SK-N-SH (cell line): ENCODE measurements at regions not wholly inside any gene's neighbourhood (a gene's known extent, or its start where the extent isn't known, plus 50 kb on each side); places are given as distances from the start of the nearest gene placed in this dataset.

Source experiments
- CTCF ChIA-PET: fragments of 300-600, 350-600 bp; formaldehyde crosslinking; extraction: SDS; loops from one replicate; lab custom pipeline; 2021; lab: Yijun Ruan, JAX
- POLR2A ChIA-PET: fragments of 350-600 bp; sonication (Branson Sonifier 250); formaldehyde crosslinking; extraction: SDS; loops from one replicate; lab custom pipeline; 2020; ENCODE audit warnings: antibody characterized with exemption, inconsistent platforms; lab: Yijun Ruan, JAX
- DNase-seq: peaks from one replicate; pipeline ENCODE4 v3.0.0; 2012
- H2AFZ ChIP-seq: fragments of 200-600 bp; sonication (generic); 2 replicates; pipeline ENCODE4 v1.8.1; 2016; ENCODE audit warnings: antibody characterized with exemption, mild to moderate bottlenecking, low read depth
- H3F3A ChIP-seq: fragments of 200-600 bp; sonication (generic); replicated peaks from 2 replicates; pipeline ENCODE3; 2016; ENCODE audit warnings: antibody characterized with exemption, mild to moderate bottlenecking; ENCODE audit not compliant: insufficient read depth
- H3K27ac ChIP-seq, 2 experiments: fragments of 200-500 bp in 1 of 2; fragments of 200-600 bp in 1 of 2; sonication (Bioruptor generic) in 1 of 2; sonication (generic), shearing (Covaris generic) in 1 of 2; 2 replicates each; pipeline versions ENCODE4 v1.5.1 to v1.6.1; 2014 to 2016; ENCODE audit warnings: low read depth in 2 of 2, inconsistent platforms in 1 of 2, low read length in 1 of 2, mild to moderate bottlenecking in 1 of 2, mixed read lengths in 1 of 2
- H3K27me3 ChIP-seq: fragments of 200-600 bp; sonication (generic), shearing (Covaris generic); 2 replicates; pipeline ENCODE4 v1.6.1; 2016; ENCODE audit warnings: mixed run types; ENCODE audit not compliant: insufficient read depth
- H3K36me3 ChIP-seq, 2 experiments: fragments of 200-500 bp in 1 of 2; fragments of 200-600 bp in 1 of 2; sonication (Bioruptor generic) in 1 of 2; sonication (generic) in 1 of 2; replicated peaks in 1 of 2; 2 replicates each; pipeline versions ENCODE3 to v1.5.1; 2014 to 2016; ENCODE audit warnings: low read length in 1 of 2, mild to moderate bottlenecking in 1 of 2; ENCODE audit not compliant: insufficient read depth in 2 of 2, control insufficient read depth in 1 of 2
- H3K4me1 ChIP-seq, 2 experiments: fragments of 200-500 bp in 1 of 2; fragments of 200-600 bp in 1 of 2; sonication (Bioruptor generic) in 1 of 2; sonication (generic), shearing (Covaris generic) in 1 of 2; 2 replicates each; pipeline versions ENCODE4 v1.5.1 to v1.6.1; 2014 to 2016; ENCODE audit warnings: low read depth in 1 of 2, low read length in 1 of 2, mixed run types in 1 of 2; ENCODE audit not compliant: insufficient read depth in 2 of 2, control insufficient read depth in 1 of 2
- H3K4me2 ChIP-seq: fragments of 200-600 bp; sonication (generic), shearing (Covaris generic); 2 replicates; pipeline ENCODE4 v1.6.1; 2017; ENCODE audit warnings: mixed run types
- H3K4me3 ChIP-seq, 2 experiments: fragments of 200-500 bp in 1 of 2; fragments of 200-600 bp in 1 of 2; sonication (Bioruptor generic) in 1 of 2; sonication (generic), shearing (Covaris generic) in 1 of 2; 2 replicates each; pipeline versions ENCODE4 v1.5.1 to v1.8.1; 2014 to 2016; ENCODE audit warnings: low read depth in 2 of 2, inconsistent platforms in 1 of 2, low read length in 1 of 2, mild to moderate bottlenecking in 1 of 2, mixed read lengths in 1 of 2, moderate library complexity in 1 of 2
- H3K79me2 ChIP-seq: fragments of 200-600 bp; sonication (generic); 2 replicates; pipeline ENCODE4 v1.8.1; 2017; ENCODE audit warnings: mild to moderate bottlenecking; ENCODE audit not compliant: insufficient read depth
- H3K9ac ChIP-seq: fragments of 200-600 bp; sonication (generic); 2 replicates; pipeline ENCODE4 v1.6.1; 2017; ENCODE audit warnings: mixed run types
- H3K9me2 ChIP-seq: fragments of 200-600 bp; sonication (generic); 2 replicates; pipeline ENCODE4 v1.6.1; 2017; ENCODE audit warnings: mixed run types
- H3K9me3 ChIP-seq: fragments of 200-600 bp; sonication (generic); 2 replicates; pipeline ENCODE4 v1.6.1; 2017; ENCODE audit warnings: mixed run types, mild to moderate bottlenecking, moderate library complexity
- H4K20me1 ChIP-seq: fragments of 200-600 bp; sonication (generic); 2 replicates; pipeline ENCODE4 v1.6.1; 2017; ENCODE audit warnings: mild to moderate bottlenecking, mixed run types; ENCODE audit not compliant: insufficient read depth
- FOSL2 ChIP-seq: IDR thresholded peaks from 2 replicates; pipeline ENCODE4 v1.4.0; 2012; ENCODE audit warnings: low read depth, mild to moderate bottlenecking, moderate library complexity, borderline replicate concordance
- FOXJ3 ChIP-seq: sonication (generic); formaldehyde crosslinking; IDR thresholded peaks from 2 replicates; pipeline ENCODE4 v1.5.1; 2020; ENCODE audit warnings: mild to moderate bottlenecking, missing genetic modification reagents
- GATA2 ChIP-seq: sonication (generic); formaldehyde crosslinking; IDR thresholded peaks from 2 replicates; pipeline ENCODE4 v1.5.0; 2020; ENCODE audit warnings: mild to moderate bottlenecking, missing genetic modification reagents
- JUND ChIP-seq: IDR thresholded peaks from 2 replicates; pipeline ENCODE4 v1.4.0; 2012
- MEF2A ChIP-seq: IDR thresholded peaks from 2 replicates; pipeline ENCODE4 v1.4.0; 2012; ENCODE audit warnings: low read depth, borderline replicate concordance
- NFIC ChIP-seq: IDR thresholded peaks from 2 replicates; pipeline ENCODE4 v1.4.0; 2012; ENCODE audit warnings: borderline replicate concordance
- NRF1 ChIP-seq: IDR thresholded peaks from 2 replicates; pipeline ENCODE4 v1.6.1; 2012; ENCODE audit warnings: low read depth, mild to moderate bottlenecking, low read length
- POLR2AphosphoS5 ChIP-seq: IDR thresholded peaks from 2 replicates; pipeline ENCODE4 v1.6.1; 2012; ENCODE audit warnings: low read depth, low read length
- RAD21 ChIP-seq: IDR thresholded peaks from 2 replicates; pipeline ENCODE4 v1.6.1; 2012; ENCODE audit warnings: mild to moderate bottlenecking, low read length
- RCOR1 ChIP-seq: fragments of 150-350 bp; IDR thresholded peaks from 2 replicates; pipeline ENCODE4 v1.6.1; 2017; ENCODE audit warnings: antibody characterized with exemption, low read length
- RFX5 ChIP-seq: IDR thresholded peaks from 2 replicates; pipeline ENCODE4 v1.6.1; 2012; ENCODE audit warnings: mild to moderate bottlenecking, improper control_type of control experiment, low read length
- RXRA ChIP-seq: IDR thresholded peaks from 2 replicates; pipeline ENCODE4 v1.4.0; 2012; ENCODE audit warnings: low read depth, mild to moderate bottlenecking, borderline replicate concordance
- SIN3A ChIP-seq: IDR thresholded peaks from 2 replicates; pipeline ENCODE4 v1.6.1; 2012; ENCODE audit warnings: low read depth, mild to moderate bottlenecking, low read length, moderate library complexity, borderline replicate concordance
- TCF12 ChIP-seq: IDR thresholded peaks from 2 replicates; pipeline ENCODE4 v1.4.0; 2012
- TEAD4 ChIP-seq: IDR thresholded peaks from 2 replicates; pipeline ENCODE4 v1.4.0; 2012; ENCODE audit warnings: mild to moderate bottlenecking, borderline replicate concordance; ENCODE audit not compliant: insufficient read depth
- YY1 ChIP-seq: IDR thresholded peaks from 2 replicates; pipeline ENCODE4 v1.4.0; 2012; ENCODE audit warnings: low read depth, mild to moderate bottlenecking
- WGBS: methylation state at CpG from one replicate; pipeline ENCODE4 v1.1.6; 2017; ENCODE audit warnings: low lambda C conversion rate; 5-methylcytosine and 5-hydroxymethylcytosine counted together
- TF ChIP-seq, protein P1 (sequence below): IDR thresholded peaks from 2 replicates; pipeline ENCODE4 v1.6.1; 2012; ENCODE audit warnings: mild to moderate bottlenecking, low read depth, low read length, moderate library complexity
- TF ChIP-seq, protein P2 (sequence below): IDR thresholded peaks from 2 replicates; pipeline ENCODE4; 2012
- TF ChIP-seq, protein P3 (sequence below): IDR thresholded peaks from 2 replicates; pipeline ENCODE4 v1.4.0; 2012; ENCODE audit warnings: low read depth

DNA sequence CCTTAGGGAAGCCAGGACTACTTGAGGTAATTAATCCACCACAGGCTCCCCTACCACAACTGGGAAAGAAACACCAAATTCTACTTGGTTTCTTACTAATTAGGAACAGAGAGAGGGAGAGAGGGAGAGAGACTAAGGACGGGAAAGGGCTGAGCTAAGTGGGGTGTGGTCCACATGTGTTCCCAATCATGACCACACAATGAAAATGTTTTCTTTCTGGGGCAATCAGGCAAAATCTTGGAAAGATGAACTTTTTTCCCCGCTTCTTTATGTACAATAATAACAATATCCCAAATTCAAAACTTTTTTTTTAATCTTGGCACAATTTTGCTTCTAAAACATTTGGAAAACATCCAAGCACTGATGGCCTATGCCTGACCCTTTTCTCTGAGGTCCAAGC lies 734.4 kb downstream of the MAFB start (continued):
- TF ChIP-seq, protein P1, sequence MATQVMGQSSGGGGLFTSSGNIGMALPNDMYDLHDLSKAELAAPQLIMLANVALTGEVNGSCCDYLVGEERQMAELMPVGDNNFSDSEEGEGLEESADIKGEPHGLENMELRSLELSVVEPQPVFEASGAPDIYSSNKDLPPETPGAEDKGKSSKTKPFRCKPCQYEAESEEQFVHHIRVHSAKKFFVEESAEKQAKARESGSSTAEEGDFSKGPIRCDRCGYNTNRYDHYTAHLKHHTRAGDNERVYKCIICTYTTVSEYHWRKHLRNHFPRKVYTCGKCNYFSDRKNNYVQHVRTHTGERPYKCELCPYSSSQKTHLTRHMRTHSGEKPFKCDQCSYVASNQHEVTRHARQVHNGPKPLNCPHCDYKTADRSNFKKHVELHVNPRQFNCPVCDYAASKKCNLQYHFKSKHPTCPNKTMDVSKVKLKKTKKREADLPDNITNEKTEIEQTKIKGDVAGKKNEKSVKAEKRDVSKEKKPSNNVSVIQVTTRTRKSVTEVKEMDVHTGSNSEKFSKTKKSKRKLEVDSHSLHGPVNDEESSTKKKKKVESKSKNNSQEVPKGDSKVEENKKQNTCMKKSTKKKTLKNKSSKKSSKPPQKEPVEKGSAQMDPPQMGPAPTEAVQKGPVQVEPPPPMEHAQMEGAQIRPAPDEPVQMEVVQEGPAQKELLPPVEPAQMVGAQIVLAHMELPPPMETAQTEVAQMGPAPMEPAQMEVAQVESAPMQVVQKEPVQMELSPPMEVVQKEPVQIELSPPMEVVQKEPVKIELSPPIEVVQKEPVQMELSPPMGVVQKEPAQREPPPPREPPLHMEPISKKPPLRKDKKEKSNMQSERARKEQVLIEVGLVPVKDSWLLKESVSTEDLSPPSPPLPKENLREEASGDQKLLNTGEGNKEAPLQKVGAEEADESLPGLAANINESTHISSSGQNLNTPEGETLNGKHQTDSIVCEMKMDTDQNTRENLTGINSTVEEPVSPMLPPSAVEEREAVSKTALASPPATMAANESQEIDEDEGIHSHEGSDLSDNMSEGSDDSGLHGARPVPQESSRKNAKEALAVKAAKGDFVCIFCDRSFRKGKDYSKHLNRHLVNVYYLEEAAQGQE: no peak
- no peak for TF ChIP-seq FOSL2
- TF ChIP-seq MEF2A: no peak
- no peak for TF ChIP-seq RAD21
- TF ChIP-seq, protein P2, sequence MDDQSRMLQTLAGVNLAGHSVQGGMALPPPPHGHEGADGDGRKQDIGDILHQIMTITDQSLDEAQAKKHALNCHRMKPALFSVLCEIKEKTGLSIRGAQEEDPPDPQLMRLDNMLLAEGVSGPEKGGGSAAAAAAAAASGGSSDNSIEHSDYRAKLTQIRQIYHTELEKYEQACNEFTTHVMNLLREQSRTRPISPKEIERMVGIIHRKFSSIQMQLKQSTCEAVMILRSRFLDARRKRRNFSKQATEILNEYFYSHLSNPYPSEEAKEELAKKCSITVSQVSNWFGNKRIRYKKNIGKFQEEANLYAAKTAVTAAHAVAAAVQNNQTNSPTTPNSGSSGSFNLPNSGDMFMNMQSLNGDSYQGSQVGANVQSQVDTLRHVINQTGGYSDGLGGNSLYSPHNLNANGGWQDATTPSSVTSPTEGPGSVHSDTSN: no peak
- TF ChIP-seq, all 33 proteins: peak for 0

DNA sequence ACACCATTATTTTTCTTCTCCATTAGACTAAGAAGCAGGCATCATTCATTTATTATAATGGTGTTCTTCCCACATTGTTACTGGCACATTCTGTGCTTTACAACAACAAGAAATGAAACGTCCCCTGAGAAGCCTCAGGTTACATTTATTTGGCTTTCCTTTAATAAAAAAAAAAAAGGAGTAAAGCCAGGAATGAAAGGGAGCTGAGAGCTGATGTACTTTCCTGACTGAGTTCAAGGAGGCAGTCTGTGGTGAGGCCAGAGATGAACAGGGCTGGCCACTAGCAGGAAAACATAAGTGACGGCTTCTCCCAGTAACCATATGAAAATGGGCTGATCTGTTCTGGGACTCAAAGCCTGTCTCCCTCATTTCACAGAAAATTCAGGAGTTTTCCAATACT lies 742.1 kb downstream of the MAFB start:
- Histone ChIP-seq H3K4me2 (no peak overlapping the region), H3K4me3 (no peak overlapping the region), H3K36me3 (no peaks in the 10 kb centered on the region), H4K20me1 (no peaks in the 10 kb centered on the region), H2AFZ (no peak overlapping the region), H3K27me3 (no peaks in the 10 kb centered on the region), H3K9me3 (no peaks in the 10 kb centered on the region), H3F3A (no peaks in the 10 kb centered on the region), H3K9ac (no peak overlapping the region), H3K4me1 (no peaks in the 10 kb centered on the region), H3K9me2 (no peaks in the 10 kb centered on the region), H3K27ac (no peak overlapping the region), H3K79me2 (no peaks in the 10 kb centered on the region)
- POLR2A ChIA-PET: no interaction called here
- CTCF ChIA-PET: no interaction called here
- 21% methylated on average over 2 of the region's 2 CpGs for WGBS
- no peak for DNase-seq
- TF ChIP-seq RCOR1 (no peak), FOSL2 (no peak), POLR2AphosphoS5 (no peak), NRF1 (no peak)
- TF ChIP-seq, protein P3, sequence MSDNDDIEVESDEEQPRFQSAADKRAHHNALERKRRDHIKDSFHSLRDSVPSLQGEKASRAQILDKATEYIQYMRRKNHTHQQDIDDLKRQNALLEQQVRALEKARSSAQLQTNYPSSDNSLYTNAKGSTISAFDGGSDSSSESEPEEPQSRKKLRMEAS: no peak

DNA sequence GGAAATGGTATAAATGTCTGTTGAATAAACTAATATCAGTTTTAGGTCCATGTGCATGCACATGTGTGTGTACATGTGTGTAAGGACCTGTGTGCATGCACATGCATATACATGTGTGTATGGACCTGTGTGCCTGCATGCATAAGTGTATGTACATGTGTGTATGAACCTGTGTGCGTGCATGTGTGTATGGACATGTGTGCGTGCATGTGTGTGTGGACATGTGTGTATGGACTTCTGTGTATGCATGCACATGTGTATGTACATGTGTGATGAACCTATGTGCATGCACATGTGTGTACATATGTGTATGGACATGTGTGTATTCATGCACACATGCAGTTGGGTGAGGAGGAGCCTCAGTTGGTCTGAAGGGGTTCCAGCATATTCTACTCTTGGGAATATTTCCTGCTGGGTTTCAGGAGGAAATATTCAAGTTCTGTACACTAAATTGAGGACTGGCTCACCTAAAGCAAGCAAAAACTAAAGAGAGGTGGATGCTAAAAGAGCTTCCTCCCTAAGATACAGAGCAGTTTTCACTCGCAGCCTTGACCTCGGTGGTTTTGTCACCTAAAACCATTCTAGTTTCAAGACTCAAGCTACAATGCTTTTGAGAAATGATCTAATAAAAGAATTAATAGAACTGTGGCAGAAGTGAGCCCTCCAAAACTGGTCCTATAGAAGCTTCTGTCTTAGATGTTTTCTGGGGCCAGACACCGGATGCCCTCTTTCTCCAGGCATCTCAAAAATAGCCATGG lies 742.8 kb downstream of the MAFB start:
- Histone ChIP-seq H2AFZ (no peak overlapping the region), H3F3A (no peaks in the 10 kb centered on the region), H3K27me3 (no peaks in the 10 kb centered on the region), H3K79me2 (no peaks in the 10 kb centered on the region), H3K9me2 (no peaks in the 10 kb centered on the region), H4K20me1 (no peaks in the 10 kb centered on the region), H3K36me3 (no peaks in the 10 kb centered on the region)
- POLR2A ChIA-PET: no interaction called here
- WGBS: 41% methylated on average over 5 of the region's 5 CpGs
- no peak for DNase-seq
- CTCF ChIA-PET: no interaction called here
- TF ChIP-seq JUND: no peak
- TF ChIP-seq NFIC: no peak
- no peak for TF ChIP-seq TEAD4
- TF ChIP-seq POLR2AphosphoS5: no peak
- TF ChIP-seq RFX5: no peak
- TF ChIP-seq, protein P3: no peak
- no peak for TF ChIP-seq RXRA
- no peak for TF ChIP-seq FOXJ3 (CRISPR knock-in tag)
- no peak for TF ChIP-seq GATA2 (CRISPR knock-in tag)
- TF ChIP-seq, protein P2: no peak
- no peak for TF ChIP-seq MEF2A
- no peak for TF ChIP-seq SIN3A
- no peak for TF ChIP-seq RCOR1
- TF ChIP-seq NRF1: no peak
- no peak for TF ChIP-seq TCF12
- no peak for TF ChIP-seq YY1
- TF ChIP-seq, all 33 proteins: peak for 0
- Histone ChIP-seq H3K4me1 (no peaks in the 10 kb centered on the region), H3K9ac (no peak overlapping the region), H3K4me2 (no peak overlapping the region), H3K4me3 (no peak overlapping the region), H3K9me3 (no peaks in the 10 kb centered on the region), H3K27ac (no peak overlapping the region)
